ENCODE measurements at regions not wholly inside any gene's neighbourhood (a gene's known extent, or its start where the extent isn't known, plus 50 kb on each side); places are given as distances from the start of the nearest gene placed in this dataset.

- no peak for TF ChIP-seq CTCF (IDR thresholded peaks at IDR 0.05; ENCODE audit: insufficient read depth, missing control alignments)
- DNase-seq (ENCODE audit: insufficient read length, low spot score): no peak
- no peak for FAIRE-seq
These were observed 94.6 kb upstream of the LRIG3 start for GRCh38 chr12:59014885-59015284.

- no peak for FAIRE-seq
- no peak for DNase-seq (ENCODE audit: insufficient read length, low spot score)
- no peak for TF ChIP-seq CTCF (IDR thresholded peaks at IDR 0.05; ENCODE audit: insufficient read depth, missing control alignments)
These were observed 90.6 kb upstream of the LRIG3 start for GRCh38 chr12:59010941-59011340.

- no peak for TF ChIP-seq CTCF (IDR thresholded peaks at IDR 0.05; ENCODE audit: insufficient read depth, missing control alignments)
- DNase-seq (ENCODE audit: insufficient read length, low spot score) (no peak), FAIRE-seq (no peak)
These were observed 89.8 kb upstream of the LRIG3 start for GRCh38 chr12:59010118-59010517.

- FAIRE-seq (no peak), DNase-seq (ENCODE audit: insufficient read length, low spot score) (no peak)
- no peak for TF ChIP-seq CTCF (IDR thresholded peaks at IDR 0.05; ENCODE audit: insufficient read depth, missing control alignments)
These were observed 87.3 kb upstream of the LRIG3 start for GRCh38 chr12:59007620-59008019.

- TF ChIP-seq CTCF (IDR thresholded peaks at IDR 0.05; ENCODE audit: insufficient read depth, missing control alignments): no peak
- no peak for FAIRE-seq
- DNase-seq (ENCODE audit: insufficient read length, low spot score): no peak
These were observed 85.1 kb upstream of the LRIG3 start for GRCh38 chr12:59005193-59005955.

GRCh38 chr12:59004456-59004855 is 84.2 kb upstream of the LRIG3 start:
- DNase-seq (ENCODE audit: insufficient read length, low spot score) (no peak), FAIRE-seq (no peak)
- no peak for TF ChIP-seq CTCF (IDR thresholded peaks at IDR 0.05; ENCODE audit: insufficient read depth, missing control alignments)

- no peak for DNase-seq (ENCODE audit: insufficient read length, low spot score)
- FAIRE-seq: no peak
- TF ChIP-seq CTCF (IDR thresholded peaks at IDR 0.05; ENCODE audit: insufficient read depth, missing control alignments): no peak
These were observed 75.5 kb upstream of the LRIG3 start for GRCh38 chr12:58995666-58996363.
